ENCODE measurements at regions not wholly inside any gene's neighbourhood (a gene's known extent, or its start where the extent isn't known, plus 50 kb on each side); places are given as distances from the start of the nearest gene placed in this dataset.

DNA sequence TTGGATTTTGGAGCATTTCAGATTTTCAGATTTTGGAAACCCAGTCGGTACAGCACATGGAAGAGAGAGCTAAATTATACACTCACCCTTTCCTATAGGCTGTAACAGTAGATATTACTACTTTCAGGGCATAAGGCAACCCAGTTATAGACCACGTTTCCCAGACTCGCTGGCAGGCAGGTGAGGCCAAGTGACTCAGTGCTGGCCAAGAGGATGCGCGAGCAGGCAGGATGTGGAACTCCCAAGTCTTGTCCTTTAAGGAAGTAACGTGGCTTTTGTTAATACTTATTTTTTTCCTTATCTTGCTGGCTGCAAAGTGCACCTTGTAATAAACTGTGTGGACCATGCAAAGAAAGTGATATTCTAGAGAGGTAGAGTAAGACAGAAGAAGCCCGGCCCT is 1160.1 kb downstream of the GATA3 start:
- TF ChIP-seq POLR2A (IDR thresholded peaks at IDR 0.05; ENCODE audit: low read length) (no peak), GATA1 (IDR thresholded peaks at IDR 0.05; ENCODE audit: low read depth, low read length) (no peak)
